GM12864 (cell line): ENCODE measurements at regions not wholly inside any gene's neighbourhood (a gene's known extent, or its start where the extent isn't known, plus 50 kb on each side); places are given as distances from the start of the nearest gene placed in this dataset.
"Not testable (repeated sequence)": the region's sequence is repeated elsewhere in the genome, so short reads cannot be mapped to it uniquely, and the experiment has no call there.

Experiments
- DNase-seq: peaks from one replicate; pipeline ENCODE4 v3.0.0-alpha.2; 2011; ENCODE audit warnings: low read depth
- H3K4me3 ChIP-seq: 2 replicates; pipeline ENCODE4 v1.5.1; 2011; ENCODE audit warnings: mild to moderate bottlenecking, low read depth, low read length, control low read depth
- CTCF ChIP-seq: IDR thresholded peaks from 2 replicates; pipeline ENCODE4 v1.5.1; 2011; ENCODE audit warnings: low read depth, mild to moderate bottlenecking, moderate library complexity, low read length, control low read depth, inconsistent platforms; ENCODE audit errors: missing control alignments

DNA sequence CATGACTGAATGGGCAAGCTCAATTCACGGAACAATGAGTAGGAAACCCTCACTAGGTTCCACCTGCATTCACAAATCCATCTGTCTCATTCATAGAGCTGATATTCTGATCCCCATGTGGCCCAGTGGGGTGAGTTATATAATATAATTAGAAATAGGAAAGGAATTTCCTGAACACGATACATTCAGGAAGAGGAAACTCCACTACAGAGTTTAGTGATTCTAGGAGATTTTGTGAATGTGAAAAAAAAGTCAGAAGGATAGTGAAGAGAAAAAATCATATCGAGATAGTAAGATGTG, 471.2 kb downstream of the GASK1B start:
- no peak for DNase-seq
- TF ChIP-seq CTCF, result no peak
- no peak overlapping the region for H3K4me3 ChIP-seq

GRCh38 chr4:157700898-157701694, 471.7 kb downstream of the GASK1B start:
- H3K4me3 ChIP-seq, result no peak overlapping the region
- no peak for DNase-seq
- TF ChIP-seq CTCF, result no peak

GRCh38 chr4:157689476-157689875, 468.9 kb downstream of the GRIA2 start:
- H3K4me3 ChIP-seq, result no peak overlapping the region
- DNase-seq, result no peak
- no peak for TF ChIP-seq CTCF

GRCh38 chr4:157687971-157688370, 467.4 kb downstream of the GRIA2 start:
- TF ChIP-seq CTCF, result no peak
- H3K4me3 ChIP-seq, result no peak overlapping the region
- DNase-seq, result no peak

- not testable (repeated sequence) for H3K4me3 ChIP-seq, DNase-seq
Observed at GRCh38 chr4:157679326-157679725, 458.8 kb downstream of the GRIA2 start.

GRCh38 chr4:157678478-157678877, 457.9 kb downstream of the GRIA2 start:
- DNase-seq, result no peak
- H3K4me3 ChIP-seq, result no peak overlapping the region

GRCh38 chr4:157674699-157675098, 454.2 kb downstream of the GRIA2 start:
- H3K4me3 ChIP-seq, result no peak overlapping the region
- no peak for DNase-seq
- TF ChIP-seq CTCF, result no peak

More at GRCh38 chr4:157678478-157678877, 457.9 kb downstream of the GRIA2 start:
- TF ChIP-seq CTCF, result no peak
